KMS-11 (cell line): ENCODE measurements at regions not wholly inside any gene's neighbourhood (a gene's known extent, or its start where the extent isn't known, plus 50 kb on each side); places are given as distances from the start of the nearest gene placed in this dataset.
"Not testable (repeated sequence)": the region's sequence is repeated elsewhere in the genome, so short reads cannot be mapped to it uniquely, and the experiment has no call there.

Source experiments
- H2AFZ ChIP-seq: fragments of 200-600 bp; sonication (generic); 2 replicates; pipeline ENCODE4 v1.6.1; 2016; ENCODE audit warnings: antibody characterized with exemption, mixed run types, low read depth
- H3K27ac ChIP-seq: fragments of 200-600 bp; sonication (generic); 2 replicates; pipeline ENCODE4 v1.6.1; 2016; ENCODE audit warnings: mild to moderate bottlenecking, mixed run types
- H3K27me3 ChIP-seq: fragments of 200-600 bp; sonication (generic); 2 replicates; pipeline ENCODE4 v1.6.1; 2017; ENCODE audit warnings: mild to moderate bottlenecking, low read depth, mixed run types, moderate library complexity; ENCODE audit not compliant: insufficient read depth
- H3K36me3 ChIP-seq: fragments of 200-600 bp; sonication (generic); 2 replicates; pipeline ENCODE4 v1.6.1; 2017; ENCODE audit warnings: mild to moderate bottlenecking, mixed run types; ENCODE audit not compliant: insufficient read depth
- H3K4me1 ChIP-seq: fragments of 200-600 bp; sonication (generic); 2 replicates; pipeline ENCODE4 v1.6.1; 2016; ENCODE audit warnings: mild to moderate bottlenecking, low read depth, mixed run types; ENCODE audit not compliant: poor library complexity, severe bottlenecking
- H3K4me2 ChIP-seq: fragments of 200-600 bp; sonication (generic); 2 replicates; pipeline ENCODE4 v1.7.0; 2016; ENCODE audit warnings: mild to moderate bottlenecking, mixed run types
- H3K4me3 ChIP-seq: fragments of 200-600 bp; sonication (generic); IDR thresholded peaks from 2 replicates; pipeline ENCODE4 v1.6.1; 2017; ENCODE audit warnings: low read depth, low read length, mixed read lengths; ENCODE audit not compliant: insufficient read depth
- H3K79me2 ChIP-seq: fragments of 200-600 bp; sonication (generic); 2 replicates; pipeline ENCODE4 v1.6.1; 2016; ENCODE audit warnings: low read depth, mixed run types; ENCODE audit not compliant: insufficient read depth
- H3K9ac ChIP-seq: fragments of 200-600 bp; sonication (generic); 2 replicates; pipeline ENCODE4 v1.6.1; 2016; ENCODE audit warnings: mild to moderate bottlenecking, mixed run types
- H4K20me1 ChIP-seq: fragments of 200-600 bp; sonication (generic); 2 replicates; pipeline ENCODE4 v1.6.1; 2016; ENCODE audit warnings: mild to moderate bottlenecking, mixed run types; ENCODE audit not compliant: insufficient read depth
- CTCF ChIP-seq: fragments of 200-600 bp; sonication (generic); conservative IDR thresholded peaks from 2 replicates; pipeline ENCODE4 v1.6.1; 2017; ENCODE audit warnings: low read depth, mild to moderate bottlenecking, antibody characterized with exemption, low read length, moderate library complexity, mixed read lengths

DNA sequence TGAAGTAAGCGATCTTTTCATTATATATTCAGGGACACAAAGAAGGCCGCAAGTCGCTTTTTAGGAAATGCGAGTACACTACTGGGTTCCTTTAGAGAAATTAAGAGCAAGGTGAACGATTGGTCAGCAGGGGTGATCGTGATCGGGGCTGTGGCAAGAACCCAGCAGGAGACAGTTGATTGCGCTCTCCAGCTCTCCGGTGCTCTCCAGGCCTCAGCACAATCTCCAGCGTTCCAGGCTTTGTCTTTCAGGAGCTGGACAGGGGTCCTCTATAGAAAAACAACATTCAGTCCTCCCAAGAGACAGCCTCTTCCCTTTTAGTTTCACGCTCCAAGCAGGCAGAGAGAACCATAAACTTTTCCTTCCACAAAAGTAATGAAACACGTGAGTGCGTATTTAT lies 170.5 kb upstream of the KLF6 start:
- no peaks in the 10 kb centered on the region for H3K4me1 ChIP-seq
- H3K4me2 ChIP-seq = no peak overlapping the region
- no peak overlapping the region for H3K27ac ChIP-seq
- no peak overlapping the region for H3K4me3 ChIP-seq
- no peak for TF ChIP-seq CTCF
- no peak overlapping the region for H3K9ac ChIP-seq
- no peaks in the 10 kb centered on the region for H3K36me3 ChIP-seq
- no peaks in the 10 kb centered on the region for H3K27me3 ChIP-seq
- no peaks in the 10 kb centered on the region for H3K79me2 ChIP-seq
- no peaks in the 10 kb centered on the region for H4K20me1 ChIP-seq
- no peak overlapping the region for H2AFZ ChIP-seq

GRCh38 chr10:3954615-3955014 lies 169.6 kb upstream of the KLF6 start:
- no peak overlapping the region for H2AFZ ChIP-seq
- no peaks in the 10 kb centered on the region for H3K4me1 ChIP-seq
- H3K4me2 ChIP-seq = no peak overlapping the region
- no peak overlapping the region for H3K27ac ChIP-seq
- no peaks in the 10 kb centered on the region for H3K27me3 ChIP-seq
- no peaks in the 10 kb centered on the region for H3K36me3 ChIP-seq
- H3K9ac ChIP-seq = no peak overlapping the region
- H3K79me2 ChIP-seq = no peaks in the 10 kb centered on the region
- H4K20me1 ChIP-seq = no peaks in the 10 kb centered on the region
- H3K4me3 ChIP-seq = no peak overlapping the region
- TF ChIP-seq CTCF = no peak

- H3K27me3 ChIP-seq, H3K4me3 ChIP-seq, H4K20me1 ChIP-seq, H3K4me1 ChIP-seq, H2AFZ ChIP-seq, H3K79me2 ChIP-seq, H3K36me3 ChIP-seq, H3K4me2 ChIP-seq, H3K27ac ChIP-seq, H3K9ac ChIP-seq: not testable (repeated sequence)
Observed at GRCh38 chr10:3954007-3954406, 169.0 kb upstream of the KLF6 start.

DNA sequence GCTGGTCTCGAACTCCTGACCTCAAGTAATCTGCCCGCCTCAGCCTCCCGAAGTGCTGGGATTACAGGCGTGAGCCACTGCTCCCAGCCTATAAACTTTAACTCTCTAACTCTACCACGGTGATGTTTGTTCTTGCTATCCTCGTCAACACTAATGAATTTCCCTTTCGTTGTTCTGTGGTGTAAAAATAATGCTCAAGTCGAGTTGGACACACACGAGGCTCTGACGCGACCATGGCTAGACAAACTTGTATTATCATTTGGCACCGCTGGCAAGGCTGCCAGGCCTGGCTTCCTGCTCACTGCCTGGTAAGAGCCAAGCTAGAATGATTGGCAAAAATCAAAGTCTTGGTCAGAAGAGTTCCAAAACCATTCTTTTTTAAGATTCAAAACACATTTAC lies 167.0 kb upstream of the KLF6 start:
- H3K27ac ChIP-seq = no peak overlapping the region

More for the DNA sequence above, 167.0 kb upstream of the KLF6 start:
- no peaks in the 10 kb centered on the region for H3K27me3 ChIP-seq
- H3K36me3 ChIP-seq = no peaks in the 10 kb centered on the region
- no peaks in the 10 kb centered on the region for H3K79me2 ChIP-seq
- no peak overlapping the region for H3K9ac ChIP-seq
- H3K4me3 ChIP-seq = no peak overlapping the region
- no peak overlapping the region for H2AFZ ChIP-seq
- no peak for TF ChIP-seq CTCF
- H4K20me1 ChIP-seq = no peaks in the 10 kb centered on the region
- no peaks in the 10 kb centered on the region for H3K4me1 ChIP-seq
- no peak overlapping the region for H3K4me2 ChIP-seq
